Osteoblast (primary cell): ENCODE measurements at regions not wholly inside any gene's neighbourhood (a gene's known extent, or its start where the extent isn't known, plus 50 kb on each side); places are given as distances from the start of the nearest gene placed in this dataset.
A peak's percentile ranks its signal among the peaks of the same experiment; 100 is the strongest.

ENCODE experiments used
- DNase-seq: peaks from one replicate; pipeline ENCODE4 v3.0.0; 2011; ENCODE audit warnings: low spot score, mixed read lengths; ENCODE audit not compliant: insufficient read length; ENCODE audit errors: missing footprints
- H2AFZ ChIP-seq: 2 replicates; pipeline ENCODE4 v1.6.0; 2011; ENCODE audit warnings: mild to moderate bottlenecking, low read length
- H3K27ac ChIP-seq: 2 replicates; pipeline ENCODE4 v1.5.1; 2011; ENCODE audit warnings: mild to moderate bottlenecking, low read depth, low read length, moderate library complexity
- H3K27me3 ChIP-seq: 2 replicates; pipeline ENCODE4 v1.6.0; 2012; ENCODE audit warnings: mild to moderate bottlenecking, control low read depth, inconsistent platforms, low read length, moderate library complexity; ENCODE audit not compliant: insufficient read depth
- H3K36me3 ChIP-seq: 2 replicates; pipeline ENCODE4 v1.5.1; 2011; ENCODE audit warnings: mild to moderate bottlenecking, low read length, control low read depth, moderate library complexity; ENCODE audit not compliant: insufficient read depth
- H3K4me1 ChIP-seq: 2 replicates; pipeline ENCODE4 v1.5.1; 2011; ENCODE audit warnings: mild to moderate bottlenecking, low read length, control low read depth, moderate library complexity; ENCODE audit not compliant: insufficient read depth
- H3K4me2 ChIP-seq: 2 replicates; pipeline ENCODE4 v1.6.0; 2011; ENCODE audit warnings: mild to moderate bottlenecking, low read length; ENCODE audit not compliant: insufficient read depth
- H3K4me3 ChIP-seq: fragments of 200-600 bp; sonication (generic); 3 replicates; pipeline ENCODE4 v1.5.1; 2012; ENCODE audit warnings: mild to moderate bottlenecking, low read length, inconsistent platforms; ENCODE audit not compliant: insufficient read depth
- H3K79me2 ChIP-seq: 2 replicates; pipeline ENCODE4 v1.6.0; 2012; ENCODE audit warnings: mild to moderate bottlenecking, low read length, control low read depth, inconsistent platforms; ENCODE audit not compliant: insufficient read depth
- H3K9me3 ChIP-seq: 2 replicates; pipeline ENCODE4 v1.5.1; 2011; ENCODE audit warnings: low read depth, low read length, control low read depth
- H4K20me1 ChIP-seq: 2 replicates; pipeline ENCODE4 v1.6.0; 2012; ENCODE audit warnings: mild to moderate bottlenecking, low read length, control low read depth; ENCODE audit not compliant: insufficient read depth
- CTCF ChIP-seq: IDR thresholded peaks from 2 replicates; pipeline ENCODE4 v1.5.1; 2011; ENCODE audit warnings: mild to moderate bottlenecking, low read depth, low read length, moderate library complexity; ENCODE audit errors: extremely low read depth

- Histone ChIP-seq H3K4me3 (no peak overlapping the region), H3K4me2 (no peak overlapping the region), H2AFZ (no peak overlapping the region), H3K9me3 (no peaks in the 10 kb centered on the region), H3K27me3 (no peaks in the 10 kb centered on the region), H3K27ac (no peak overlapping the region), H4K20me1 (no peaks in the 10 kb centered on the region), H3K79me2 (no peaks in the 10 kb centered on the region), H3K36me3 (no peaks in the 10 kb centered on the region), H3K4me1 (peaks cover 7% of the 10 kb centered on the region)
- no peak for DNase-seq
- TF ChIP-seq CTCF, result no peak
Measured at GRCh38 chr13:107252021-107252420, 684.1 kb upstream of the ARGLU1 start.

- H4K20me1 ChIP-seq, result no peaks in the 10 kb centered on the region
- DNase-seq, result no peak
- H2AFZ ChIP-seq, result no peak overlapping the region
- H3K4me1 ChIP-seq, result peaks cover 7% of the 10 kb centered on the region
- H3K9me3 ChIP-seq, result no peaks in the 10 kb centered on the region
- no peaks in the 10 kb centered on the region for H3K27me3 ChIP-seq
- no peak overlapping the region for H3K27ac ChIP-seq
- no peak overlapping the region for H3K4me3 ChIP-seq
- TF ChIP-seq CTCF, result no peak
- H3K4me2 ChIP-seq, result peak overlapping the region; percentile 13
- no peaks in the 10 kb centered on the region for H3K79me2 ChIP-seq
- H3K36me3 ChIP-seq, result no peaks in the 10 kb centered on the region
Measured at GRCh38 chr13:107251341-107251740, 683.4 kb upstream of the ARGLU1 start.

- Histone ChIP-seq H3K27ac (no peak overlapping the region), H3K79me2 (no peaks in the 10 kb centered on the region), H3K4me2 (no peak overlapping the region), H4K20me1 (no peaks in the 10 kb centered on the region), H3K9me3 (no peaks in the 10 kb centered on the region), H3K27me3 (no peaks in the 10 kb centered on the region), H2AFZ (no peak overlapping the region), H3K4me1 (peaks cover 7% of the 10 kb centered on the region), H3K4me3 (no peak overlapping the region), H3K36me3 (no peaks in the 10 kb centered on the region)
- DNase-seq, result no peak
- no peak for TF ChIP-seq CTCF
Measured at GRCh38 chr13:107250628-107251027, 682.7 kb upstream of the ARGLU1 start.

- no peak overlapping the region for H2AFZ ChIP-seq
- H3K4me1 ChIP-seq, result no peaks in the 10 kb centered on the region
- no peak for DNase-seq
- no peaks in the 10 kb centered on the region for H3K36me3 ChIP-seq
- H3K9me3 ChIP-seq, result no peaks in the 10 kb centered on the region
- no peak overlapping the region for H3K27ac ChIP-seq
- no peak overlapping the region for H3K4me2 ChIP-seq
- no peaks in the 10 kb centered on the region for H3K27me3 ChIP-seq
- H4K20me1 ChIP-seq, result peaks cover 3% of the 10 kb centered on the region
- H3K4me3 ChIP-seq, result no peak overlapping the region
- no peaks in the 10 kb centered on the region for H3K79me2 ChIP-seq
- TF ChIP-seq CTCF, result no peak
Measured at GRCh38 chr13:107244241-107244640, 676.3 kb upstream of the ARGLU1 start.
